ENCODE measurements at regions not wholly inside any gene's neighbourhood (a gene's known extent, or its start where the extent isn't known, plus 50 kb on each side); places are given as distances from the start of the nearest gene placed in this dataset.
"Not testable (repeated sequence)": the region's sequence is repeated elsewhere in the genome, so short reads cannot be mapped to it uniquely, and the experiment has no call there.

DNA sequence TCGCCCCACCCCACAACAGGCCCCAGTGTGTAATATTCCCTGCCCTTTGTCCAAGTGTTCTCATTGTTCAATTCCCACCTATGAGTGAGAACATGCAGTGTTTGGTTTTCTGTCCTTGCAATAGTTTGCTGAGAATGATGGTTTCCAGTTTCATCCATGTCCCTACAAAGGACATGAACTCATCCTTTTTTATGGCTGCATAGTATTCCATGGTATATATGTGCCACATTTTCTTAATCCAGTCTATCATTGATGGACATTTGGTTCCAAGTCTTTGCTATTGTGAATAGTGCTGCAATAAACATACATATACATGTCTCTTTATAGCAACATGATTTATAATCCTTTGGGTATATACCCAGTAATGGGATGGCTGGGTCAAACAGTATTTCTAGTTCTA, 132.7 kb downstream of the SNX10 start:
- H3K27me3 Mint-ChIP-seq, result peaks cover 16% of the 10 kb centered on the region
- H3K9me3 Mint-ChIP-seq, CTCF ChIA-PET, H3K36me3 Mint-ChIP-seq, DNase-seq, H3K4me1 Mint-ChIP-seq, H3K27ac Mint-ChIP-seq, H3K4me3 Mint-ChIP-seq: not testable (repeated sequence)

- no peak for DNase-seq
- Mint-ChIP-seq H3K4me1 (no peaks in the 10 kb centered on the region), H3K4me3 (no peak overlapping the region), H3K27ac (no peak overlapping the region), H3K36me3 (no peaks in the 10 kb centered on the region), H3K9me3 (no peaks in the 10 kb centered on the region), H3K27me3 (peaks cover 18% of the 10 kb centered on the region)
- CTCF ChIA-PET, result no interaction called here
Measured at GRCh38 chr7:26425655-26426054, 134.0 kb downstream of the SNX10 start.

DNA sequence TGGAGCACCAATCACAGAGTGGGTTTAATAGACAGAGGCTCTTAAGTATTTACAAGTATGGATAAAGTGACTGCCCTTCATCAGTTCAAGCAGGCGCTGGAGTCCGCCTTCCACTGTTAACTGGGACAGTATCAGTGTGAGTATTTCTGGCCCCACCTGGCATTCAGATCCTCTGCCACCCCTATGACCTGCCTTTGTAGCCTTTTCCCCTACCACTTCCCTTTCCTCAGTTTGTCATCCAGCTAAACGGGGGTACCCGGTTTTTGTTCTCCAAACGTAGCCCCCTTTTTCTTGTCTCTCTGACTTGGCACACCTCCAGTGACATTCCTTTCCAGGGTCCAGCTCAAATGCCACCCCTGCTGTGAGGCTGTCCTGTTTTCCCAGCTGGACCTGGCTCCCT, 134.4 kb downstream of the SNX10 start:
- no peak for DNase-seq
- Mint-ChIP-seq H3K4me3 (no peak overlapping the region), H3K27me3 (peaks cover 18% of the 10 kb centered on the region), H3K9me3 (no peaks in the 10 kb centered on the region), H3K4me1 (no peaks in the 10 kb centered on the region), H3K27ac (no peak overlapping the region), H3K36me3 (no peaks in the 10 kb centered on the region)
- CTCF ChIA-PET, result no interaction called here

DNA sequence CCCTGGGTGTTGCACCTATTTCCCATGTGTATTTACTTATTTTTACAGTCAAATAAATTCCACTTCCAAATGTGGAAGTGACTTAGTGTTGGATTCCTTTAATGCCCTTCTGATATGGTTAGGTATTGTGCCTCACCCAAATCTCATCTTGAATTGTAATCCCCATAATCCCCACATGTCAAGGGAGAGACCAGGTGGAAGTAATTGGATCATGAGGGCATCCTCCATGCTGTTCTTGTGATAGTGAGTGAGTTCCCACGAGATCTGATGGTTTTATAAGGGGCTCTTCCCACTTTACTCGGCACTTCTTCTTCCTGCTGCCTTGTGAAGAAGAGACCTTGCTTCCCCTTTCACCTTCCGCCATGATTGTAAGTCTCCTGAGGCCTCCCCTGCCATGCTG, 136.9 kb downstream of the SNX10 start:
- H3K4me3 Mint-ChIP-seq, result no peak overlapping the region
- H3K4me1 Mint-ChIP-seq, result no peaks in the 10 kb centered on the region
- H3K36me3 Mint-ChIP-seq, result no peaks in the 10 kb centered on the region
- peaks cover 14% of the 10 kb centered on the region for H3K27me3 Mint-ChIP-seq
- CTCF ChIA-PET, result no interaction called here
- H3K27ac Mint-ChIP-seq, result no peak overlapping the region
- H3K9me3 Mint-ChIP-seq, result no peaks in the 10 kb centered on the region
- DNase-seq, result no peak

DNA sequence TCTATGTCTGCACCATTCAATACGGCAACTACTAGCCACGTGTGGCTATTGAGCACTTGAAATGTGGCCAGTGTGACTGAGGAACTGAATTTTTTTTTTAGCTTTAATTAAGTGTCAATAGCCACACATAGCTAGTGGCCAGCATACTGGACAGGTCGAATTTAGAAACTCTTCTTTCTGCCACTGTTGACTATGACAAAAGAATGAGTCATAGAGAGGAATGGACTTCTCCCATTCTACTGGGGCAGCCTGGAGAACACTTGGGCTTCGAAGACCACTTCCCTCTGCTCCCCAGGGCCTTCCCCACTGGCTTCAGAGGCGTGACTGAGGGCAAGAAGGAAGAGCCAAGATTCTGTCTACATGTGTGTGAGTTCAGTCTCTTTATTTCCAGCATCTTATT, 137.5 kb downstream of the SNX10 start:
- Mint-ChIP-seq H3K4me3 (no peak overlapping the region), H3K9me3 (no peaks in the 10 kb centered on the region), H3K27ac (no peak overlapping the region), H3K4me1 (no peaks in the 10 kb centered on the region), H3K27me3 (peaks cover 16% of the 10 kb centered on the region), H3K36me3 (no peaks in the 10 kb centered on the region)
- no peak for DNase-seq
- CTCF ChIA-PET, result interaction anchor here (0.6 kb wide), 1 partner anchor 163 kb away, joined by 3 read pairs; no protein-coding TSS in a partner anchor

- H3K27ac Mint-ChIP-seq, result no peak overlapping the region
- H3K4me1 Mint-ChIP-seq, result no peaks in the 10 kb centered on the region
- no peak overlapping the region for H3K4me3 Mint-ChIP-seq
- no peak for DNase-seq
- H3K36me3 Mint-ChIP-seq, result no peaks in the 10 kb centered on the region
- peaks cover 10% of the 10 kb centered on the region for H3K27me3 Mint-ChIP-seq
- CTCF ChIA-PET, result no interaction called here
- H3K9me3 Mint-ChIP-seq, result no peaks in the 10 kb centered on the region
Measured at GRCh38 chr7:26434974-26435373, 143.3 kb downstream of the SNX10 start.

DNA sequence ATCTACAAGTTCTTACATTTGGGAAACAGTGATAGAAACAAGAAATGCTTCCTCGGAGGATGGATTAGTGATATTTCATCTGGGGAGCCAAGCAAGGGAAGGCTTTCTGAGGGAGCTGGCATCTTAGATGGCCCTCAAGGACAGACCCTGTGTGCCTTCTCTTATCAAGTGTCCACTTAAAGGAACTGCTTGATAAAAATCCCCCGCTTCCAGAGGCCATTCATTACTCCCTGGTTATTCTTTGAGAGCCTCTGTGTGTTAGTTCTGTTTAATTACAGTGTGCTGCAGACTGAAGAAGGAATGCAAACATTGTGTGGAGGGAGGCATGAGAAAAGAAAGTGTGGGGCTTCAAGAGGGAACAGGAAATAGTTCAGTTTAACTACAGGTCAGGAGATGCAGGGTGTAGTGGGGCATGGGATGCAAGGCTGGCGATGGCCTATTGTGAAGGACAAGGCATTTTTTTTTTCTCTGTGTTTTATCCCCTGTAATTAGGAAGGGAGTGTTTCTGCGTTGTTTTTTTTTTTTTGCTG, 145.4 kb downstream of the SNX10 start:
- H3K9me3 Mint-ChIP-seq, result no peaks in the 10 kb centered on the region
- H3K27ac Mint-ChIP-seq, result no peak overlapping the region
- CTCF ChIA-PET, result no interaction called here
- H3K27me3 Mint-ChIP-seq, result peaks cover 18% of the 10 kb centered on the region
- H3K4me3 Mint-ChIP-seq, result no peak overlapping the region
- H3K36me3 Mint-ChIP-seq, result no peaks in the 10 kb centered on the region
- no peak for DNase-seq
- H3K4me1 Mint-ChIP-seq, result no peaks in the 10 kb centered on the region

DNA sequence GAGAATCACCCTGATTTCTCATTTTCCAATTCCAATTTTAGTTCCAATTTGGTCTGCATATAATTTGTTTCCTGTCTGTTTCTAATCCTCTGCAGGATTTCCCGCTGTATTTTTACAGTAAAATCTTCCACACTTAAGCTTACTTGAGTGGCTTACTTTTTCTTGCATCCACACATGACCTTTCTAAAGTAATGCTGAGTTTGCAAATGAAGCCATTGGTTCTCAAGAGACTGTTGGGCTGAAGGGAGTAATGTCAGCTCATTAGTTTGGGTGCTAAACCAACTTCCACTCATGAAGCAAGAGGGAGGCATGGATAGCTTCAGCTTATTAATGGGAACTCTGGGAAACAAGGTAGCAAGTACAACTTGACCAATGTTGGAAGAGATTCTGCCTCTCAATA, 146.4 kb downstream of the SNX10 start:
- Mint-ChIP-seq H3K27ac (no peak overlapping the region), H3K4me3 (no peak overlapping the region), H3K36me3 (no peaks in the 10 kb centered on the region), H3K9me3 (no peaks in the 10 kb centered on the region), H3K27me3 (peaks cover 18% of the 10 kb centered on the region), H3K4me1 (no peaks in the 10 kb centered on the region)
- CTCF ChIA-PET, result no interaction called here
- DNase-seq, result no peak

DNA sequence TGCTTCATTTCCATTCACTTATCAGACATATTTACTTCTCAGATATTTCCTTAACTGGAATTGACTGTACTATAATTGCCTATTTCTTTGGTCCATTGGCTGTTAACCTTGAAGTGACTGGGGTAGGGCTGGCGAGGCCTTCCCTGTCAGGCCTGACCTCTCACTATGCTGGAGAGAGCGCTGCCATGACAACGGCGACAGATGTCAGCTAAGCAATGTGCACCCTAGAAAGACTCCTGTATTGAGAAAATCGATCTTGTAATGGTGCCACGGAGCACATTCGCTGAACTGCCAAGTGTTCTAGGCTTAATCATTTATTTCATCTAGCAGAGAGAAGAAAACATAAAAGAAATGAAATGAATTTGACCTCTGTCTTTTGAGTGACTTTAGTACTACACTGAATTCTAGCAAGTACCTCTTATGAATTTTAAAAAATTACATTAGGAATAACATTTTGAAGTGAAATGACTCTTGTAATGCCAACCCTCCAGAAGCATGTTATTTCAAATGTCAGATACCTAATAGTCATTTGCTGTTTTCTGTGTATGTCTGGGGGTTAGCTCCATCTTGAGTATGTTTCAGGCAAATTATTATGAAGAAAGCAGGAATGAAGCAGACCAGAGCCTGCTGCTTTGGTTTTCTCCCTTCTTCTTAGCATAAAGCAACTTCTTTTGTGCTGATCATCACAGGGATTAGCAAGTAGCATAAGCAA, 148.0 kb downstream of the SNX10 start:
- no peaks in the 10 kb centered on the region for H3K36me3 Mint-ChIP-seq
- no peak for DNase-seq
- no peaks in the 10 kb centered on the region for H3K9me3 Mint-ChIP-seq
- no peak overlapping the region for H3K27ac Mint-ChIP-seq
- CTCF ChIA-PET, result no interaction called here
- peaks cover 20% of the 10 kb centered on the region for H3K27me3 Mint-ChIP-seq
- no peaks in the 10 kb centered on the region for H3K4me1 Mint-ChIP-seq
- no peak overlapping the region for H3K4me3 Mint-ChIP-seq

GRCh38 chr7:26440233-26441001, 148.8 kb downstream of the SNX10 start:
- H3K36me3 Mint-ChIP-seq, result no peaks in the 10 kb centered on the region
- peaks cover 23% of the 10 kb centered on the region for H3K27me3 Mint-ChIP-seq
- DNase-seq, result no peak
- no peak overlapping the region for H3K27ac Mint-ChIP-seq
- no peaks in the 10 kb centered on the region for H3K4me1 Mint-ChIP-seq
- no peak overlapping the region for H3K4me3 Mint-ChIP-seq
- no peaks in the 10 kb centered on the region for H3K9me3 Mint-ChIP-seq
- CTCF ChIA-PET, result no interaction called here

DNA sequence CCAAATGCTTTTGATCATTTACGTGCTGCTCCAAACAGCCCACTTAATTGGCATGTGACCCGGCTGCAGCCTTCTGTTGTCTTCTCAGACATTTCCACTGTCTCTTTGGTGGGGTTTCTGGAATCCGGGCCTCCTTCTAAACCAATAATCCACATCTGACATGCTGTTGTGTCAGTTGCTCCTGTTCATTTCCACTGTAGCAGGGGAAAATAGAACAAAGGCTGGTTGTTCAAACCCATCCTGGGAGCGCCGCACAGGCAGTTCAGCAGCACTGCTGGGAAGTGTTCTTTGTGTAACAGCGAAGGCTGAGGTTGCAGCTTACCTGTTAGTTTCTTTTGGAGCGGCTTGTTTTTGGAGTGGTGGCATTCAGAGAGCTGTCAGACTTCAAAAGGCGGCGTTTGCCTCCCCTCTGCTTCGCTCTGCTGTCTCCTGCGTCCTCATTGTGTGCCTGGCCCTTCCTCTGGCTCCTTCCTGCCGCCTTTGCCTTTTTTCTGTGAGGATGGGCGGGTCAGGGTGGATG, 149.4 kb downstream of the SNX10 start:
- Mint-ChIP-seq H3K36me3 (no peaks in the 10 kb centered on the region), H3K9me3 (no peaks in the 10 kb centered on the region), H3K27me3 (peaks cover 24% of the 10 kb centered on the region), H3K27ac (no peak overlapping the region), H3K4me1 (no peaks in the 10 kb centered on the region), H3K4me3 (no peak overlapping the region)
- CTCF ChIA-PET, result no interaction called here
- DNase-seq, result no peak

GRCh38 chr7:26441611-26442277, 150.1 kb downstream of the SNX10 start:
- H3K27ac Mint-ChIP-seq, result no peak overlapping the region
- H3K4me1 Mint-ChIP-seq, result no peaks in the 10 kb centered on the region
- CTCF ChIA-PET, result no interaction called here
- peaks cover 24% of the 10 kb centered on the region for H3K27me3 Mint-ChIP-seq
- no peak overlapping the region for H3K4me3 Mint-ChIP-seq
- H3K9me3 Mint-ChIP-seq, result no peaks in the 10 kb centered on the region
- no peaks in the 10 kb centered on the region for H3K36me3 Mint-ChIP-seq
- DNase-seq, result no peak

- CTCF ChIA-PET, result no interaction called here
- Mint-ChIP-seq H3K36me3 (no peaks in the 10 kb centered on the region), H3K27me3 (peaks cover 26% of the 10 kb centered on the region), H3K4me3 (no peak overlapping the region), H3K4me1 (no peaks in the 10 kb centered on the region), H3K27ac (no peak overlapping the region), H3K9me3 (no peaks in the 10 kb centered on the region)
- no peak for DNase-seq
Measured at GRCh38 chr7:26443006-26443405, 151.3 kb downstream of the SNX10 start.

GRCh38 chr7:26443751-26444150, 152.1 kb downstream of the SNX10 start:
- no peak overlapping the region for H3K27ac Mint-ChIP-seq
- H3K36me3 Mint-ChIP-seq, result no peaks in the 10 kb centered on the region
- H3K4me3 Mint-ChIP-seq, result no peak overlapping the region
- no peak for DNase-seq
- no peaks in the 10 kb centered on the region for H3K9me3 Mint-ChIP-seq
- H3K4me1 Mint-ChIP-seq, result no peaks in the 10 kb centered on the region
- H3K27me3 Mint-ChIP-seq, result peaks cover 27% of the 10 kb centered on the region
- CTCF ChIA-PET, result no interaction called here

Data from activated naive CD4-positive, alpha-beta T cell treated with anti-CD3 and anti-CD28 coated beads, Interleukin-2, amount 10 ng/mL, durations not matched to agents 7 days and 5 days (primary cell).